ENCODE measurements at regions not wholly inside any gene's neighbourhood (a gene's known extent, or its start where the extent isn't known, plus 50 kb on each side); places are given as distances from the start of the nearest gene placed in this dataset.
A peak's percentile ranks its signal among the peaks of the same experiment; 100 is the strongest.

DNA sequence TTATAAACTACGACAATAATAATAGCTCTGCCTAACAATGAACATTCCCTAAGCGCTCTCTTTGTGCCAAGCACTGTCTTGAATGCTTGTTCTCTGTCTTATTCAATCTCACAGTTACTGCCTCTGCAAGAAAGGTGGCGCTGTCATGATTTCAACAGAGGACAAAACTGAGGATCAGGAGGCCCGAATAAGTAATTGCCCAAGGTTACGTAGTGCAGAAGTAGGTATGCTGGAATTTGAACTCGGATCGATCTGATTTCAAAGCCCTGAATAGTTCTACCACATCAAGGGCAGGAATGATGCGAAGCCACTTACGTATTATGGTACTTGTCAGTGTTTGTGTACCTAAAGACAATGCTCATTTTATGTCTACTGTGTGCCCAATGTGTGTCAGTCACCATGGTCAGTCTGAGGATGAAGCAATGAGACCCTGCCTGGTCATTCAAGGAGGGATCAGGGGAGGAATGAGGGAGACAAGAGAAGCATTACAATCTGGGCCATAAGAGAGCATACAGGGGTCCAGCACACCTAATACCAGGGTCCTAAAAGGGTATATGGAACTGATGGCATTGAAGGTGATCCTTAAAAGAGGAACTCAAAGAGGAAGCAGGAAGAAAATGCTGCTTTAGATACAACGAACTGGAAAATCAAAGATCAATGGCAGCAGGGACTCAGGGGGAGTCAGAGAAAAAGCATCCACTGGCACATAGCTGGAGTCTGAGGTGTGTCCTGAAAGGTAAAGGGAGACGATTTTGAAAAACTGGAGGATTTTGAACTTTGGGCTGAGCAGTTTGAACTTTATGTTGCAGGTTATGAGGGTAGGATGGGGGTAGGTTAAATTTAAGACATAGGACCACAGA, 389.2 kb downstream of the PLPP3 start:
- no peaks in the 10 kb centered on the region for H3K36me3 Mint-ChIP-seq
- ATAC-seq: no peak

DNA sequence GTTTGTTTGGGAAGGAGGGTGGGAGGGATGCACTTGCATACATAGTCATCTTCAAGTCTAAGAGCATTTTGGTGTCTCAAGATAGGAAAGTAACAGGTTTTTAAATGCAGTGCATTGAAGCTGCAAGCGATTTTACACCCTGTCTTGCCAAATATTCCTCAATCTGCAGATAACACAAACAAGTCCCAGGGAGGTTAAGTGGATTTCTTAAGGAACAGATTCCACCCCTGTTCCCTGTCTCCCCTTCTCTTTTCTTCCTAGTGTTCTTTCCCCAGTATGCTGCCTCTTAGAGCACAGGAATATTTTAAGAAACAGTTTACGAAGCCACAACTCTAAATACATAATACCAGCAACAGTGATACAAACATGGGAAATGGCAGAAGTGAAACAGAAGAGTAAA, 389.9 kb downstream of the PLPP3 start:
- no peaks in the 10 kb centered on the region for H3K9me3 Mint-ChIP-seq
- no peaks in the 10 kb centered on the region for H3K4me1 Mint-ChIP-seq
- no peaks in the 10 kb centered on the region for H3K27me3 Mint-ChIP-seq
- no peak for ATAC-seq
- no peak overlapping the region for H3K4me3 Mint-ChIP-seq
- no peaks in the 10 kb centered on the region for H3K36me3 Mint-ChIP-seq
- no peak overlapping the region for H3K27ac Mint-ChIP-seq

More for the DNA sequence above, 389.2 kb downstream of the PLPP3 start:
- no peak overlapping the region for H3K4me3 Mint-ChIP-seq
- no peaks in the 10 kb centered on the region for H3K27me3 Mint-ChIP-seq
- no peaks in the 10 kb centered on the region for H3K4me1 Mint-ChIP-seq
- H3K9me3 Mint-ChIP-seq: no peaks in the 10 kb centered on the region
- H3K27ac Mint-ChIP-seq: no peak overlapping the region

DNA sequence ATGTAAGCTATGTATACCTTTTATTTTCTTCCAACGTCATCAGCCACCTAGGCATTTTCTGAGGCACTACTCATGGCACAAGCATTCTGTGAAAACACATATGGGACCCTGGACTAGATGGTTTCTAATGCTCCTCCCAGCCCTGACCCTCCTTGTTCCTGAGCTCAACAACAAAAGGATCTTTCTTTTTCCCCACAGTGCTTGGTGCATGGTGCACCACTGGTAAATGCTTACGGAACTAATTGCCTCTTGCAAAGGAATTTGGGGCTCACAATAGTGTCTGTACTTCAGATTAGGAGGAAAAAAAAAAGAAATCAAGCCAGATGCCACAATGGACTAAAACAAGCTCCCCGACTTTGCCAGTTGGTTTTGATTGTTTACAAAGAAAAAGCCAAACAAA, 390.5 kb downstream of the PLPP3 start:
- ATAC-seq: no peak
- Mint-ChIP-seq H3K27ac (no peak overlapping the region), H3K4me3 (no peak overlapping the region), H3K27me3 (no peaks in the 10 kb centered on the region), H3K4me1 (no peaks in the 10 kb centered on the region), H3K9me3 (no peaks in the 10 kb centered on the region), H3K36me3 (no peaks in the 10 kb centered on the region)

DNA sequence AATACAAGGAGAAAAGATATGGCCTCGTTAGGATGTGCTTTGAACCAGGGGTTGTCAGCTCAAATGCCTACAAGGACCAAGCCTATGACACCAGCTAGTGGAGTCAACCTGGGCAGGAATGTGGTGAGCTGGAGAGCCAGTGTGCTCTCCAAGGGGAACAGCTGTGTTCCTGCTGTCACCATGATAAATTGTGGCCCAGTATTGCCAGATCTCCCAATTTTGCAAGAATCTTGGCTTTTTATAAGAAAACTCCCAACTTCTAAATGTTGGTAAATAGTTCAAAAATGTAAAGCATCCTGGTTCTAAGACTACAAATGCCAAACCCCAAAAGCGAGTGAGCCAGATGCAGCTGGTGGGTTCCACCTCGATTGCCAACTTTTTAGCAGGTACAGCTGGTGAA, 391.1 kb downstream of the PLPP3 start:
- no peak for ATAC-seq
- Mint-ChIP-seq H3K36me3 (no peaks in the 10 kb centered on the region), H3K27me3 (no peaks in the 10 kb centered on the region), H3K27ac (no peak overlapping the region), H3K4me3 (no peak overlapping the region), H3K4me1 (no peaks in the 10 kb centered on the region), H3K9me3 (no peaks in the 10 kb centered on the region)

DNA sequence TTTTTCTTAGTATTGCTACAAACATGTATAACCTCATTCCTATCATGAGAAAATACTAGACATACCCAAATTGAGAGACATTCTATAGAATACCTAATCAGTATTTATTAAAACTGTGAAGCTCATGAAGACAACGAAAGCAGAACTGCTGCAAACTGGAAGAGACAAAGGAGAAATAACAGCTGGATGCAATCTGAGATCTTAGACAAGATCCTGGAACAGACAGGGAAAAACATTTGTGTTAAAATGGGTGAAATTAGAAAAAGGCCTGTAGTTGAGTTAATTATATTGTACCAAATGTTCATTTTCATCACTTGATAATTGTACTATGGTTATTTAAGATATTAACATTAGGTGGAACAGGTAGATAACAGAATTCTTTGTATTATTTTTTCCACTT, 392.0 kb downstream of the PLPP3 start:
- no peak overlapping the region for H3K4me3 Mint-ChIP-seq
- no peaks in the 10 kb centered on the region for H3K36me3 Mint-ChIP-seq
- H3K27me3 Mint-ChIP-seq: no peaks in the 10 kb centered on the region
- no peaks in the 10 kb centered on the region for H3K9me3 Mint-ChIP-seq
- H3K4me1 Mint-ChIP-seq: no peaks in the 10 kb centered on the region
- H3K27ac Mint-ChIP-seq: no peak overlapping the region
- ATAC-seq: no peak

DNA sequence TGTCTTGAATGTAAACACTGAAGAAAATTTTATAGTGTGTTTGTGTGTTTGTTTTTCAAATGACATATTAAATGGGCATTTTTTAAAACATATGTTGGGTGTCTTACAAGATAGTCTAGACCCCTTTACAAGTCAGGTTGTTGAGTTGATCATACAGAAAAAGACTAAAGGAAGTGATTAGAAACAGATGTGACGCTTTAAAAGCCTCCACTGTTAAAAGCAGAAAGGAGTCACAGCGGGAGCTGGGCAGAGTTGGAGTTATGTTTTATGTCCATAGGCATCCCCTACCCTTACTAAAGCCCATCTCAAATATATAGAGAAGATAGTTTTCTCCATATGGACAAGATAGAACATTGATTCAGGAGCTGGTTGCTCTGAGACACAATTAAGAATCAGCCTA, 393.9 kb downstream of the PLPP3 start:
- H3K4me3 Mint-ChIP-seq: no peak overlapping the region
- no peak overlapping the region for H3K27ac Mint-ChIP-seq
- H3K9me3 Mint-ChIP-seq: no peaks in the 10 kb centered on the region
- no peaks in the 10 kb centered on the region for H3K27me3 Mint-ChIP-seq
- no peak for ATAC-seq
- no peaks in the 10 kb centered on the region for H3K4me1 Mint-ChIP-seq
- no peaks in the 10 kb centered on the region for H3K36me3 Mint-ChIP-seq

DNA sequence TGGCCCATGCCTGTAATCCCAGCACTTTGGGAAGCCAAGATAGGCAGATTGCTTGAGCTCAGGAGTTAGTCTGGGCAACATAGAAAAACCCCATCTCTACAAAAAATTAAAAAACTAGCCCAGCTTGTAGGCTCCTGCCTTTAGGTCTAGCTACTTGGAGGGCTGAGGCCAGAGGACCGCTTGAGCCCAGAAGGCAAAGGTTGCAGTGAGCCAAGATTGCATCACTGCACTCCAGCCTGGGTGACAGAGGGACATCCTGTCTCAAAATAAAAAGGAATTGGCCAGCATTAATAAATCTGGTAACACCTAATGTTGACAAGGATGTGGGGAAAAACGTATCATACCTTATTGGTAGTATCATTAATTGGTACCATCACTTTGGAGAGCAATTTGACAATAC, 396.2 kb downstream of the PLPP3 start:
- Mint-ChIP-seq H3K9me3 (no peaks in the 10 kb centered on the region), H3K36me3 (no peaks in the 10 kb centered on the region), H3K27ac (no peak overlapping the region)

DNA sequence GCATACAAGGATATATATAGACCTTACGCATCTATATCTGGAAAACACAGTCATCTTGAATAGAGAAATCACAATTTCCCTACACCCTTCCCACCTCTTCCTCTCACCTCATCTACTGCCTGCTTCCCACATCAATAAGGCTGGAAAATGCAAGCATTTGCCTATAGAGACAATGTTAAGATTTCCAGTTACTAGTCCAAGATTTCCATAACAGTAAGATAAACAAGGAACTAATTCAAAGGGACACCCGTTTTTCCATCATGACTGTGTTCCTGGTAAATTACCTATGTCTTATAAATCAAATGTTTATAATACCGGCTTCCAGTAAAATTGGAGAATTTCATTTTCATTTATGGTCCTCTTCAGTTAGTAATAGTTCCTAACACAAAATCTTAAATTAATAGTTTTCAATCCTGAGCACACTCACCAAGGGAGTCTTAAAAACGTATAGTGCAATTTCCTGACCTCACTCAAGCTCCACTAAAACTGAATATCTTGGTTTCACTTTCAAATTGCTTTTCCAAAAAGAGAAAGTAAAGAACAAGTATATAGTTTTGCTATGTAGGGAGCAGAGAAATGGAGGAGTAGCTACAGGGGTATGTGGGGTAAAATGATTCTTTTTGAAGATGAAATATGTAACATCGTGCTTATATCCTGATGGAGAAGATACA, 398.7 kb downstream of the PLPP3 start:
- Mint-ChIP-seq H3K27me3 (no peaks in the 10 kb centered on the region), H3K27ac (no peak overlapping the region), H3K4me3 (no peak overlapping the region), H3K4me1 (no peaks in the 10 kb centered on the region), H3K36me3 (no peaks in the 10 kb centered on the region), H3K9me3 (no peaks in the 10 kb centered on the region)
- ATAC-seq: no peak

More for the DNA sequence above, 396.2 kb downstream of the PLPP3 start:
- Mint-ChIP-seq H3K4me3 (no peak overlapping the region), H3K27me3 (no peaks in the 10 kb centered on the region), H3K4me1 (no peaks in the 10 kb centered on the region)
- ATAC-seq: no peak

DNA sequence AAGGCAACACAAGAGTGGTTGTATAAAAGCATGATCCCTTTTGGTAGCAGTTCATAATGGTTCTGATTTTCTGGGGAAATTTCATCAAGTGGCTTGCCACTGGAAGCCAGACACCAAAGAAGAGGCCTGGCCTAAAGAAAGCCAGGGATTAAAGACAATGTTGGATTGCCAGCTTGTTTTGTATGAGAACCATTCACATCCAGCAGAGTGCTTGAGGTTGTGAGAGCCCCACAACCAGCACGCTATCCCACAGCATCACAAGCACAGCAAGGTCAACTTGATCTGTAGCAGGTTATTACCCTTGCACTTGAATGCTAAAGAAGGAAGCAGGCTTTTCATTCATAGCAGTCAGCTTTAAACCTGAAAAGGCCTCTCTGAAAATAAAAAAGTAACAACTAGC, 399.8 kb downstream of the PLPP3 start:
- Mint-ChIP-seq H3K4me3 (no peak overlapping the region), H3K9me3 (no peaks in the 10 kb centered on the region), H3K27ac (no peak overlapping the region), H3K36me3 (no peaks in the 10 kb centered on the region), H3K27me3 (peaks cover 11% of the 10 kb centered on the region), H3K4me1 (no peaks in the 10 kb centered on the region)
- ATAC-seq: no peak

DNA sequence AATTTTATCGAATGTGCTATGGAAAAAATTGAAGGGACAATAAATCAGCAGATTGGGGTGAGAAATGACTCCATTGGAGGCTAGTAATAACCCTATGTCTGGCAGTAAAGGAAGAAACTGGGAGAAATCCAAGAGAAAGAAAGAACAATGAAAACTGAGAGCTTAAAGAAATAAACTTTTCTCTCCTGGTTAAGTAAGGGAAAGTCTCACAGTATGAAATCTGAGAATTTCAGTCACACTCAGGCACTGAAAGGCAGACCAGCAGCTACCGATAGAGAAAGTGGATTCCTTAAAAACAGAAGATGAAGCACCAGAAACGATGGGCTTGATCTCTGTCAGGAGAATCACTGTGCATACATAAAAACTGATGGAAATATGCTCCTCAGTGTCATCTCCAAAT, 404.2 kb downstream of the PLPP3 start:
- Mint-ChIP-seq H3K9me3 (no peaks in the 10 kb centered on the region), H3K27ac (no peak overlapping the region), H3K36me3 (no peaks in the 10 kb centered on the region), H3K4me3 (no peak overlapping the region), H3K4me1 (no peaks in the 10 kb centered on the region), H3K27me3 (peaks cover 14% of the 10 kb centered on the region)
- no peak for ATAC-seq

DNA sequence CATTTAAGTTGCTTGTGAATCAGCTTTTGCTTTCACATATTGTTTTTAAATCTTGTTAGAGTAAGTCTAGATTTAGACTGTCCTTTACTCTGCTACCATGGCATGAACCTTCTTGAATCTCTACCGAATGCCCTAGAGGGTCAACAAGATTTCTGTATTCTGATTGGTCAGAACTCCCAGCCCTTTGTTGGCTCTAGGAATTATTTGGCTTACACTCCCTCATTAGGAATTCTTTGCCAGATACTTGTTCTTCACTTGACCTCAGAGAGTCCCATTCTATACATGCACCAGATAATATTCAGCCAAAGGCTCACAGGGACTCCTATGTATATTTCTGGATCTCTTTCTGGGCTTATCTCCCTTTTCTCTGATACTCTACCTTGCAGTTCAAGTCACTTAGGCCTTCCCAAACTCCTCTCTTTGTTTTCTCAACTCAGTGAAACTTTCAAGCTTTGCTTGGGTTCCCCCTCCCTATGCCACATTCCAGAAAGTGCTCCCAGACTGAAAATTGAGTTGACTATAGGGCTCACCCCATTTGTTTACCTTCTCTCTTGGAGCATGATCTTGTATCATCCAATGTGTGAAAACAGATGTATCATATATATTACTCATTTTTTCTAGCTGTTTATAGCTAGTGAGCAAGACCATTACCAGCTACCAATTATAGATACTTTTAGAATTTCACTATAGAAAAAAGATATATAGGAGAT, 405.0 kb downstream of the PLPP3 start:
- no peaks in the 10 kb centered on the region for H3K36me3 Mint-ChIP-seq
- H3K4me3 Mint-ChIP-seq: no peak overlapping the region
- H3K4me1 Mint-ChIP-seq: no peaks in the 10 kb centered on the region
- no peaks in the 10 kb centered on the region for H3K9me3 Mint-ChIP-seq
- peaks cover 14% of the 10 kb centered on the region for H3K27me3 Mint-ChIP-seq
- H3K27ac Mint-ChIP-seq: no peak overlapping the region
- no peak for ATAC-seq

DNA sequence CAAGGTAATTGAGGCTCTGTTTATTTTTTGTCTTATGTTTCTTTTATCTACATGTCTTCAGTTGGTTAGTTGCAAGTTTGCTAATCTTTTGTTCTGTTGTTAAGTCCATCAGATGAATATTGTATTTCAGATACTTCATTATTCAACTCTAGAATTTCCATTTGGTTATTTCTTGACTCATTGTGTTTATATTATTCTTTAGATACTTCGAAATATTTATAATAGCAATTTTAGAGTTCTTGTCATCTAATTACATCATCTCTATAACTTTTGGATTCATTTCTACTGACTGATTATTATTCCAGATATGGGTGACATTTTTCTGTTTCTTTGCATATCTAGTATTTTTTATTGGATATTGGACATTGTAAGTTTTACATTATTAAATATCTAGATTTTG, 405.6 kb downstream of the PLPP3 start:
- no peak overlapping the region for H3K27ac Mint-ChIP-seq
- no peaks in the 10 kb centered on the region for H3K9me3 Mint-ChIP-seq

DNA sequence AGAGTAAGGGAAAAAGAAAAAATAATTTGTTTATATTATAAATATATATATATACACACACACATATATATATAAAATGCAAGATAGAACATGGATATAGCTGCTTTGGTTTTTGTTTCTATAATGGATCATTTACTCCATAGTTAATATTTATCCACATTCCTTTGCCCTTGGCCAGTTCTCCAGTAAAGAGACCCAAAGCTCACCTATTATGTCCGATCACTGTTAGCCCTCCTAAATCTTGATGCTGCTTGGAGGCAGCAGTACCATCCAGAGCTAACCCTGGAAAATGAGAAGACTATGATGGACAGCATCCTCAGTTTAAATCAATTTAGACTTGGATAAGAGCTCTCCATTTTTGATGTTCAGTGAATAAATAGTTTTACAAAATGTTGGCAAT, 407.7 kb downstream of the PLPP3 start:
- no peaks in the 10 kb centered on the region for H3K36me3 Mint-ChIP-seq

More for the DNA sequence above, 405.6 kb downstream of the PLPP3 start:
- Mint-ChIP-seq H3K4me3 (no peak overlapping the region), H3K36me3 (no peaks in the 10 kb centered on the region), H3K27me3 (peaks cover 14% of the 10 kb centered on the region), H3K4me1 (no peaks in the 10 kb centered on the region)
- ATAC-seq: no peak

DNA sequence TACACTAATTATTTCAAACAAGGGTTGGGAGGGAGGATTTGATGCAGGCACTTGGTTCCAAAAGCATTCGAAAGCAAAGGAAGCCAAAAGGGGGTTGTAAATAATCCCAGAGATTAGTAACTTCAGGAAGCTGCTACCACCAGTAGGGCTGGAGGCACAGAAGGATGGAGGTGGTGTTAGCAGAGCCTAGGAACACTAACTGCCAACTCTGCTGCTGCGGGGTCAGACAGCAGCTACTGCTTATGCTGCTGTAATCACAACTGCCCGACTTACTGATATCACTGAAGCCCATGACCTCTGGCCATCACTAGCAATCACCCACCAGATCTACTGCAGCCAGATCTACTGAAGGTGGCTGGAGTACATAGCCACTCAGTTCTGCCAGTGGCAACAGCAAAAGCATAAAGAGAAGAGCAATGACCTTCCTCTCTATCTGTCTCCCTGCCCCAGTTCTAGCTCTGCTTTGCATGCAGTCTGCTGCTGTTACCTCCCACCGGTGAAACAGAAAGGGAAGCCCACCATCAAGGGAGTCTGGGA, 408.5 kb downstream of the PLPP3 start:
- H3K4me3 Mint-ChIP-seq: no peak overlapping the region
- peaks cover 35% of the 10 kb centered on the region for H3K27me3 Mint-ChIP-seq
- H3K9me3 Mint-ChIP-seq: no peaks in the 10 kb centered on the region
- H3K4me1 Mint-ChIP-seq: no peaks in the 10 kb centered on the region
- no peaks in the 10 kb centered on the region for H3K36me3 Mint-ChIP-seq
- peak; percentile 47 for ATAC-seq
- no peak overlapping the region for H3K27ac Mint-ChIP-seq

More for the DNA sequence above, 407.7 kb downstream of the PLPP3 start:
- Mint-ChIP-seq H3K27ac (no peak overlapping the region), H3K27me3 (peaks cover 27% of the 10 kb centered on the region), H3K4me1 (no peaks in the 10 kb centered on the region), H3K9me3 (no peaks in the 10 kb centered on the region), H3K4me3 (no peak overlapping the region)
- ATAC-seq: no peak

DNA sequence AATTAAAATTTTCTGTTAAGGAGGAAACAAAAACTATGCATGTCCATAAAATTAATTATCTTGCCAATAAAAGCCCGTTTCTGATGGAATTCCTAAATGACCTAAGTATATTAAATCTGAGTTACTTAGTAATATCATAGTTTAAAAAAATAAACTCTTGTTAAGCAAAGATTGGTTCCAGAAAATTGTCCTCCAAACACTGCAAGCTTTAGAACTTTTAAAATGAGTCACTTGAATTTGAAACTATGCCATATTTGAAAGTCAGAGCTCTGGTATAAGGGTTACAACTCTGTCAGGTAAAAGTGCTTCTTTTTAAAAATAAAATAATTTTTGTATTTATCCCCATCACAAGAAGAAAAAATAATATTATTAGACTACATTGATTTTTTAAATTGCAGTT, 409.5 kb downstream of the PLPP3 start:
- Mint-ChIP-seq H3K27me3 (peaks cover 30% of the 10 kb centered on the region), H3K36me3 (no peaks in the 10 kb centered on the region), H3K4me3 (no peak overlapping the region), H3K9me3 (no peaks in the 10 kb centered on the region), H3K27ac (no peak overlapping the region), H3K4me1 (no peaks in the 10 kb centered on the region)
- ATAC-seq: no peak
